ENCODE measurements at regions not wholly inside any gene's neighbourhood (a gene's known extent, or its start where the extent isn't known, plus 50 kb on each side); places are given as distances from the start of the nearest gene placed in this dataset.

- H2BK120ac ChIP-seq (ENCODE audit: low read depth, low read length, poor library complexity, severe bottlenecking): no peak overlapping the region
- Mint-ChIP-seq H3K36me3 (ENCODE audit: insufficient read depth in 1 of 3, low read depth in 3 of 3) (no peaks in the 10 kb centered on the region; a peak in 1 of 7 replicates), H3K4me3 (no peak overlapping the region), H3K9me3 (no peaks in the 10 kb centered on the region), H3K27ac (no peak overlapping the region), H3K4me1 (no peaks in the 10 kb centered on the region), H3K27me3 (ENCODE audit: low read depth) (no peaks in the 10 kb centered on the region)
- no peaks in the 10 kb centered on the region for H3K27me3 ChIP-seq (ENCODE audit: insufficient read depth, low read length)
- H3K23me2 ChIP-seq (ENCODE audit: insufficient read length, low read depth, low read length, poor library complexity, severe bottlenecking): no peaks in the 10 kb centered on the region
- H2BK15ac ChIP-seq (ENCODE audit: low read depth, low read length): no peak overlapping the region
- no CpG with 5 or more reads among the region's 2 CpGs for WGBS (ENCODE audit: extremely low coverage, insufficient read length, low lambda C conversion rate)
- no peak overlapping the region for H2BK20ac ChIP-seq (ENCODE audit: low read depth, low read length, poor library complexity, severe bottlenecking)
- no peak overlapping the region for H2BK5ac ChIP-seq (ENCODE audit: insufficient read length, low read length)
- no peak overlapping the region for H3K27ac ChIP-seq (ENCODE audit: insufficient read length, low read depth, low read length)
- H4K8ac ChIP-seq (replicated peaks; ENCODE audit: insufficient read length, low read depth, low read length): no peak overlapping the region
- no peak overlapping the region for H3K9ac ChIP-seq (ENCODE audit: extremely low read depth, insufficient read length, low read length)
- H2AFZ ChIP-seq (ENCODE audit: low read length): no peak overlapping the region
- H2BK12ac ChIP-seq (ENCODE audit: insufficient read length, low read depth, low read length): no peak overlapping the region
- no peaks in the 10 kb centered on the region for H3K4me1 ChIP-seq (ENCODE audit: insufficient read depth, low read length)
- no peak for TF ChIP-seq CTCF (conservative IDR thresholded peaks at IDR 0.05)
- H3K56ac ChIP-seq (ENCODE audit: insufficient read length, low read depth, low read length): no peak overlapping the region
- H4K20me1 ChIP-seq (ENCODE audit: control insufficient read depth, insufficient read depth, insufficient read length): no peaks in the 10 kb centered on the region
- no peak overlapping the region for H3K14ac ChIP-seq (ENCODE audit: insufficient read depth, low read length)
- no peak overlapping the region for H4K5ac ChIP-seq (ENCODE audit: insufficient read length, low read depth, low read length)
- no peak for DNase-seq
- no peak overlapping the region for H4K91ac ChIP-seq (ENCODE audit: insufficient read length, low read depth, low read length)
- no peak overlapping the region for H3T11ph ChIP-seq (ENCODE audit: low read length)
- no peak overlapping the region for H2AK5ac ChIP-seq (ENCODE audit: insufficient read length, low read length)
- H3K9me3 ChIP-seq (ENCODE audit: control insufficient read depth, low read depth, low read length): no peaks in the 10 kb centered on the region
- H3K79me2 ChIP-seq (ENCODE audit: insufficient read depth, low read length): no peaks in the 10 kb centered on the region
- no peak overlapping the region for H3K18ac ChIP-seq (ENCODE audit: insufficient read length, low read depth, low read length)
- no peak overlapping the region for H3K4me2 ChIP-seq (ENCODE audit: insufficient read depth, insufficient read length, low read length)
- H3K4ac ChIP-seq (ENCODE audit: low read depth, low read length): no peak overlapping the region
- H3K23ac ChIP-seq (ENCODE audit: insufficient read length, low read depth, low read length): no peak overlapping the region
- H3K79me1 ChIP-seq (ENCODE audit: insufficient read depth, low read depth, low read length, poor library complexity, severe bottlenecking): no peaks in the 10 kb centered on the region
Measured at GRCh38 chr3:74303711-74304110, 310.7 kb downstream of the CNTN3 start.

Data from H9 (cell line).